AG08396 (cell line): ENCODE measurements at regions not wholly inside any gene's neighbourhood (a gene's known extent, or its start where the extent isn't known, plus 50 kb on each side); places are given as distances from the start of the nearest gene placed in this dataset.

ENCODE experiments used
- DNase-seq: peaks from one replicate; pipeline ENCODE4 v3.0.0; 2012; ENCODE audit warnings: low spot score, mixed read lengths

DNA sequence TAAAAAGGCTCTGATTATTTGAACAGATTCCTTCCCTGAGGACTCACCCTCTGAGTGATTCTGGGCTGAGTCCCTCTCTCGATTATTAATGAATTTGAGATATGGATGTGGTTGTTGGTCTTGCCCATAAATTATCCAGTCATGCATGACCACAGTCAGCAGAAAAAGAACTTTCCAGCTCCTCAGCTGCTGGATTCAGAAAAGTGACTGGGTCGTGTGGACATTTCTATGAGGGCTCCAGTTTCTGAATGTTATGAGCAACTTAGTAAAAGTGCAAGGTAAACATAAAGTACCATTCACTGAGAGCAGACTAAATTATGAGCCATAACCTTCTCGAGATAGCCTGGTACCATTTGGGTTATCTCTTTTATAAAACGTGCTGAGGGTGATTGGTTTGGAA, 100.1 kb upstream of the CLDN10 start:
- no peak for DNase-seq

GRCh38 chr13:95455782-95456181, 96.7 kb upstream of the CLDN10 start:
- DNase-seq: no peak

- no peak for DNase-seq
Observed at GRCh38 chr13:95456815-95457214, 95.7 kb upstream of the CLDN10 start.

DNA sequence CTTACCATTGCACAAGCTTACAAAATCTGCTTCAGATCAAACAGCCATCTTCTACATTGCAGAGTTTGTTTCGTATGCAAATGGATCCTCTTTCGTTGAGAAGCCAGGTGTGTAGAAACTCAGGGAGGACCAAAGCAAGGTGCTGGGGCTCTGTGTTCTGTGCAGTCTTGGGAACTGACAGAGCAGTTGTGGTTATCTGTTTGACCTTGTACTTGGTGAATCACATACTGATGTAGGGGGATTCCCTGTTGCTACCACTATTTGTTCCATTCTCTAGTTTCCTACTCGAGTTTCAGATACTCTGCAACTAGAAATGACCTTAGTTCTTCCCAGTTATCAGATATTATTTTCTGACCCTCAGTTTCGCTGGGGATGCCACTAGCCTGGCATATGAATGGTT, 95.2 kb upstream of the CLDN10 start:
- no peak for DNase-seq

GRCh38 chr13:95462801-95463200, 89.7 kb upstream of the CLDN10 start:
- DNase-seq: no peak

GRCh38 chr13:95463531-95463930, 89.0 kb upstream of the CLDN10 start:
- no peak for DNase-seq

DNA sequence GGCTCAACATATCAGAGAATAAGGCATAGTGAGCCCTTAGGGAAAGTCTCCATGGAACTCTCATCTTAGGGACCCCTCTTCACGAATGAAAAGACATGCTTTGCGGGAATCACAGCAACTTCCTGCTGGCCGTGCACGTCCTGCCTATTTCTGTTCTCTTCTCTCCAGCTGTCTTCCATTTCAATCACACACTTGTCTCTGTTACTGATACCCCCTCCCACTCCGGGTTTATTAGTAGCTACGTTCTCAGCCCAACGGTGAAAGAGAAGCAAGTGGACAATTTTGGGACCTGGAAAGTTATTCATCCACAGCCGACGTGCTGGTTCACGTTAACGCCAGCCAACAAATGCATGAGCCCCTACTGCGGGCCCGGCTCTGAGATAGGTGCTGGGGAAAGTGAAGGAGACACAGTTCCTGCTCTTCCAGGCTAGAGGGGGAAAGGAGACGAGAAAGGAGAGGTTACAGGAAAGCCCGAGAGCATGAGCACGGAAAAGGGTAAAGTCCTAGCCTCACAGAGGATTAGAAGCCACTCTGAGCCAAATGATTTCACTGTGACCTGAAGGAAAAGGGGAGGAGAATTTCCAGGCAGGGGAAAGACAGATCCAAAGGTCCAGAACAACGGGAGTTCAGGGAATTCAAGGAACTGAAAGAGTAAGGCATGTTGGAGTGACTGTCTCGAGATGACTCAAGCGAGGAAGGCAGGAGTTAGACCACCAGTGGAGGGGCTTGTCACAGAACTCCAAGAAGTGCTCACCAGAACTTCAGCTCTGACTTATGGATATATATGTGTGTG, 81.8 kb upstream of the CLDN10 start:
- DNase-seq: no peak

DNA sequence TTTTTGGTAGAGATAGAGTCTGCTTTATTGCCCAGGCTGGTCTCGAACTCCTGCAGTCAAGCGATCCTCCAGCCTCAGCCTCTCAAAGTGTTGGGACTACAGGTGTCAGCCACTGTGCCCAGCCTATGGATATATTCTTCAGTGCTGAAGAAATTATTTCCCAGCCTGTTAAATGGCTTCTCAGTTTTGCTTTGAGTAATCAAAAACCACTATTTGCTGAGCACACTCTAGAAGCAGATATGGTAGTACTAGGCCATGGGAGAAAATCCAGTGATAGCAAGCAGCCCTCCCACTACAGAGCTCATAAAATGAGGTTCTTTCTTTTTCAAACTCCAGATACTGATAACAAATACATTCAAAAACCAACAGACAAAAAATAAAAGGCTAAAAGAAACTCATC, 80.6 kb upstream of the CLDN10 start:
- no peak for DNase-seq

DNA sequence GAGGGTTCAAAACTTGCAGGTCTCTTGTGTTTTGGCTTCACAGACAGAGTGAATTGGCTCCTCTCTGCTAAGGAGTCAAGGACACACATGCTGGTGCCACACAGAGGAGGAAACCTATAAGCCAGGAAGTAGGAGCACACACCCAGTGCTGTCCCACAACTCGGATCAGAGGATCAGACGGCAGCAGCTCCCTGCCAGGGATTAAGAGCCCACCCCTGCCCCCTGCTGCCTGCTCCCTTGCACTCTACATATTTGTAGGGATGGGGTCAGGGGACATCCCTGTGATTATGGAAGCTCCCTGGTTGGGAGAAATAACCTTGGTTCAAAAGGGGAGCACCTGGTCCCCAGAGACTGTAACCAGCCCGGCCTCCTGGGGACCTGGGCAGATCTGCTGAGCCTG, 77.5 kb upstream of the CLDN10 start:
- DNase-seq: no peak

DNA sequence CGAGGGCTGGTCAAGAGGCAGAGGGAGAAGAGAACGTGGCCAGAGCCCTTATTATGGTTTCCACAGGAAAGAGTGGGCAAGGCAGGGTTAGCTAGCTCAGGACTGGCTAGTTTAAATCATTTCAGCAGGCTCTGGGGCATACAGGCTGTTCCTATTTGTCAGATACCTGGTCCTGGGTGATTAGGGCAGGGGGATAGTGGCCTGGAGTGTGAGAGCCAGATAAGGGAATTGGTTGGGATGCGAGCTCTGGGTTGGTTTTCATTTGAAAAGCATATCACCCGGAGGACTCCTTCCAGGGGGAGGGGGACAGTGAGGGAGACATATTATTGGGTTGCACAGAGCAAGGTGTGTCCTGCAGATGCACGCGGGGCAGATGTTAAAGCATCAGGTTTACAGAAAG, 75.3 kb upstream of the CLDN10 start:
- no peak for DNase-seq

- DNase-seq: no peak
Observed at GRCh38 chr13:95479731-95480130, 72.8 kb upstream of the CLDN10 start.

- no peak for DNase-seq
Observed at GRCh38 chr13:95480131-95480545, 72.4 kb upstream of the CLDN10 start.

GRCh38 chr13:95480791-95481780, 71.4 kb upstream of the CLDN10 start:
- DNase-seq: no peak

DNA sequence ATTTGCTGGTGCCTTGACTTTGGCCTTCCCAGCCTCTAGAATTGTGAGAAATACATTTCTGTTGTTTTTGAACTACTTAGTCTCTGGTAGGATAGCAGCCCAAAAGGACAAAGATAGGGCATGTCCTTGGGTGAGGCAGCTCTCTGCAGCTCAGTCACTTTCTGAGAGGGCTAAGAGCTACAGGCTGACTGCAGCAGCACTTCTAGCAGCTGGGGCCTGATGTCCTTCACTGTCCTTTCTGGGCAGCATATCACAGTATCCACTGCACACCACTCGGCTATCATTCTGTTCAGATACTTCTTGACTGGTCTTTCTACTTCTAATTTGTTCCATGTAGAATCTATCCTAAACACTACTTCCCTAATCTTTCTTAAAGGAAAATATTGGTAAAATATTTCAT, 68.5 kb upstream of the CLDN10 start:
- DNase-seq: no peak

DNA sequence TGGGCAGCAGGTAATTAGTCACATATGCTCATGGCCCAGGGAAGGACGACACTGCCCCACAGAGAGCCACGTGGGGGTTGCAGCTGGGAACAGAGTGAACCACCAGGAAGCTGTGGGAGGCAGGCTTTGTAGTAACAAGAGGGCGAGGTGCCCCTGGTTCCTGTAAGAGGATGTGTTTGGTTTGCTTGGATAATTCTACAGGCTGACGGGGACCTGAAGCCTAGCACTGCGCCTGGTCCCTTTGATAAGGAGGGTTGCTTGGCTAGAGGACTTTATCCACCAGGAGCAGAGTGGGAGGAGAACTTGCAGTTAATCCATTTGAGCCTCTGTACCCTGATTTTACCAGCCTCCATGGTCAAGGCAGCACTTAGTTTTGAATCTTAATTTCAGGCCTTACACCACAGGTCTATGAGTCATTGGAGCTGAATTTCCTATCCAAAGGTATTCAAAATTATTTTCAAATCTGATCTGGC, 67.4 kb upstream of the CLDN10 start:
- no peak for DNase-seq

- no peak for DNase-seq
Observed at GRCh38 chr13:95485518-95486144, 66.9 kb upstream of the CLDN10 start.

- no peak for DNase-seq
Observed at GRCh38 chr13:95492044-95492801, 60.3 kb upstream of the CLDN10 start.

DNA sequence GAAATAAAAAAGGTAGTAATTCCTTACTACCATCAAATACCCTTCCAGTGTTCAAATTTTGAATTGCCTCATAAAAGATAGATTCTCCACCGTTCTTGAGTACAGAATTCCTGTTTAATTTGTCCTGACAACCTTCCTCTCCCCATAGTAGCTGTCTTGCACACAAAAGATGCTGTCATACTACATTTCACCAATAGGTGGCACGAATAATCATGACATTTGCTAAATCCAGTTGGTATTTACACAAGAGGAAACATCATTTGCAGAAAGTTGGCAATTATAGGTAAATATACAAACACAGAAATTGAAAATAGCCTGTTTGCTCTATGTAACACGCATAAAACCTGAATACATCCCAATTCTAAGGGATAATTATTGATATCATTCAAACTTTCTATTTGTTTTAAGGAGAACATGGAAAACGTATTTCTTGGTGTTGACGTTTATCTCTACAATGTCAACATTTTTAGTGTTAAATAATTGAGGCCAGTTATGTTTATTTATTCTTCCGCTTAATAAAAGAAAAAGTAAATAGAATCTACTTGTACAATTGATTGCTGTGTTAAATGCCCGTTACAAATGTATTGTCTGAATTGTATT, 58.3 kb upstream of the CLDN10 start:
- DNase-seq: peak; percentile 33

DNA sequence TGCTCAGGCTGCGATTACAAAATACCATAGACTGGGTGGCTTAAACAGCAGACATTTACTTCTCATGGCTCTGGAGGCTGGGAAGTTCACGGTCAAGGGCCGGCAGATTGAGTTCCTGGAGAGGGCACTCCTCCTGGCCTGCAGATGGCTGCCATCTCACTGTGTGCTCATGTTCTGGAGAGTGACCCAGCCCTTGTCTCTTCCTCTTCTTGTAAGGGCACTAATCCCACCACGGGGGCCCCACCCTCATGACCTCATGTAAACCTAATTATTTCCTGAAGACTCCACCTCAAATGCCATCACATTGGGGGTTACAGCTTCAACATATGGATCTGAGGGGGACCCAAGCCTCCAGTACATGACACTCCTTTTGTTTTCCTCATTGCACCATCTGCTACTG, 56.0 kb upstream of the CLDN10 start:
- DNase-seq: no peak

GRCh38 chr13:95497381-95497807, 55.1 kb upstream of the CLDN10 start:
- DNase-seq: no peak

DNA sequence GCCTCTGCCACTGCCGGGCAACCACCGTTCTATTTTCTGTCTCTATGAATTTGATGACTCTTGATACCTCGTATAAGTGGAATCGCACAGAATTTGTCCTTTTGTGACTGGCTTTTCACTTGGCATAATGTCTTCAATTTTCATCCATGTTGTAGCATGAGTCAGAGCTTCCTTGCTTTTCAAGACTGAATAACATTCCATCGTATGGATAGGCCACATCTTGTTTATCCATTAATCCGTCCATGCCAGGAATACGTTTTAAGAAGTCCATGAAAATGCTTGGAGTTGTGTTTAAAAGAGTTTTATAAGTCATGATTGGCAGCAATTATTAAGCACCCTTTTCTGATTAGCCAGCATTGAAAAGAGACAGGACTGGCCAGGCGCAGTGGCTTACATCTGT, 53.6 kb upstream of the CLDN10 start:
- DNase-seq: no peak
